22Rv1 (cell line): ENCODE measurements at regions not wholly inside any gene's neighbourhood (a gene's known extent, or its start where the extent isn't known, plus 50 kb on each side); places are given as distances from the start of the nearest gene placed in this dataset.
"Not testable (repeated sequence)": the region's sequence is repeated elsewhere in the genome, so short reads cannot be mapped to it uniquely, and the experiment has no call there.

Experiments
- H3K27ac ChIP-seq: fragments of 450-650 bp; 2 replicates; pipeline ENCODE4 v1.5.1; 2017
- CTCF ChIP-seq: fragments of 450-650 bp; IDR thresholded peaks from 2 replicates; pipeline ENCODE4 v1.5.1; 2017; ENCODE audit warnings: mild to moderate bottlenecking
- ZFX ChIP-seq: fragments of 450-650 bp; IDR thresholded peaks from 2 replicates; pipeline ENCODE4 v1.6.1; 2017; ENCODE audit warnings: antibody characterized with exemption, borderline replicate concordance

GRCh38 chr7:115338016-115338415 is 416.1 kb downstream of the MDFIC start:
- TF ChIP-seq ZFX, result no peak
- TF ChIP-seq CTCF, result no peak
- H3K27ac ChIP-seq, result no peak overlapping the region

GRCh38 chr7:115332691-115333090 is 410.8 kb downstream of the MDFIC start:
- no peak overlapping the region for H3K27ac ChIP-seq
- TF ChIP-seq CTCF (no peak), ZFX (no peak)

GRCh38 chr7:115329006-115329405 is 407.1 kb downstream of the MDFIC start:
- H3K27ac ChIP-seq, result no peak overlapping the region
- TF ChIP-seq CTCF (no peak), ZFX (no peak)

GRCh38 chr7:115328018-115328417 is 406.1 kb downstream of the MDFIC start:
- TF ChIP-seq ZFX, result no peak
- no peak for TF ChIP-seq CTCF

GRCh38 chr7:115327326-115327725 is 405.4 kb downstream of the MDFIC start:
- no peak overlapping the region for H3K27ac ChIP-seq
- TF ChIP-seq ZFX (no peak), CTCF (no peak)

More at GRCh38 chr7:115328018-115328417, 406.1 kb downstream of the MDFIC start:
- H3K27ac ChIP-seq, result no peak overlapping the region

GRCh38 chr7:115319541-115319940 is 397.6 kb downstream of the MDFIC start:
- no peak overlapping the region for H3K27ac ChIP-seq
- TF ChIP-seq ZFX (no peak), CTCF (no peak)

GRCh38 chr7:115310316-115310715 is 388.4 kb downstream of the MDFIC start:
- not testable (repeated sequence) for H3K27ac ChIP-seq

GRCh38 chr7:115306586-115306985 is 384.7 kb downstream of the MDFIC start:
- no peak overlapping the region for H3K27ac ChIP-seq
- TF ChIP-seq CTCF (no peak), ZFX (no peak)
